ENCODE measurements at regions not wholly inside any gene's neighbourhood (a gene's known extent, or its start where the extent isn't known, plus 50 kb on each side); places are given as distances from the start of the nearest gene placed in this dataset.

DNA sequence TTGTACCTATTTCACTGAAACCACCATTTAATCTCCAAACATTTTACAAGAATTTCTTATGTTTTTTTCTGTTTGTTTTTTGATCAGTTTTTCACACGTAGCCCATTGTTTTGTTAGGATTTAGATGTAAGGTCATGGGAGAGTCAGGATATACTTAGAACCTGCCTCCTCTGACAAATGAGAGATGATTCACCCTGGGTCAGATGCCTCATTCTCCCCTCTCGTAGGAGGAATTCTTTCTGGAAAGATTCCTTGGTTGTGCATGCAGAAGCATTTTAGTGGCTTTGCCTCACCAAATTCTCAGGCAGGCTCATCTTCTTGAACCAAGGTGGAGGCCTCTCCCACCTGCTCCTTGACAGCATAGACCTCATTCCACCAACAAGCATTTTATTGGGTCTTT, 599.3 kb downstream of the SPRY1 start:
- Mint-ChIP-seq H3K9me3 (peaks cover 0 to 11% (median 2%) of the 10 kb centered on the region in 11 donors), H3K4me1 (no peaks in the 10 kb centered on the region), H3K27ac (no peak overlapping the region), H3K4me3 (no peak overlapping the region), H3K27me3 (no peaks in the 10 kb centered on the region), H3K36me3 (no peaks in the 10 kb centered on the region)
- DNase-seq (no peak), ATAC-seq (no peak)
- no peaks in the 10 kb centered on the region for H3K4me1 ChIP-seq (ENCODE audit: control insufficient read depth in 2 of 2, insufficient read depth in 2 of 2, low read length in 2 of 2)
- CTCF ChIA-PET = no interaction called here
- intact Hi-C loops (cut with micrococcal nuclease) = no loop called here
- H3K27me3 ChIP-seq (ENCODE audit: control insufficient read depth in 2 of 2, insufficient read depth in 2 of 2, low read length in 2 of 2) = no peaks in the 10 kb centered on the region
- no peak overlapping the region for H3K4me3 ChIP-seq (ENCODE audit: low read length)
- no peaks in the 10 kb centered on the region for H3K9me3 ChIP-seq (ENCODE audit: control insufficient read depth in 2 of 3, low read length in 3 of 3)
- H3K36me3 ChIP-seq (ENCODE audit: control insufficient read depth in 2 of 3, insufficient read depth in 3 of 3, low read length in 3 of 3) = no peaks in the 10 kb centered on the region
- POLR2A ChIA-PET = no interaction called here
- H3K27ac ChIP-seq (ENCODE audit: low read depth, low read length) = no peak overlapping the region

DNA sequence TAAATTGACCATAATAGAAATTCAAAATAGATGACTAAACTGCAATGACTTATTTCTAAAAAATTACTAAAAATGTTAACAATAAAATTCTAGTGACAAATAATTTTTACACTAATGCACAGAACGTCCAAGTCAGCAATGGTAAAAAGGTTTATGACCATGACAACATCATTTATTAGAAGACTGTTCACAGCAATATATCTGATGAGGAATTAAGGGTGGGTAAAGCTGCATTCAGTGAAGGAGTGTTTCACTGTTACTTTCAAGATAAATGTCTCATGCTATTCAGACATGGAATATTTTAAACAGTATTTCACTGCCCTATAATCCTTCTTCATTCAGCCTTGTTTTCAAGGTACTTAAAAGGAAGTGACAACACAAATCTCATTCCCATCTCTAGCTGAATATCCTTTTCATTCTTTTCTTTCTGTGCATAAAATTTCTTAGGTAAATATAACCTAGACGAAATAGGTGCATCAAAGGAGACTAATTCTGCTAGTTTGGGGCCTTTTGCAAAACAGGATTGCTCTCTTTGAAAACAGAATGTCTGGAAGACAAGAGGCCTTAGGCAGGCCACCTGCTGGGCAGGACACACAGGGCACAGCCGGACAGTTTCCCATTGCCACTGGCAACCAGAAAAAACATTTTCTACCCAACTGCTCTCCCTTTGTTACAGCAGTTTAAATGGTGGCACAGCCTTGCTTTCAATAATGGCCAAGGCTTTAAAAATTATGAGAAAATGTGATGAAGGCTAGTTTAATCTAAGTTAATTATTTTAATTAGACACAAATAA, 600.3 kb downstream of the SPRY1 start:
- no peaks in the 10 kb centered on the region for H3K4me1 Mint-ChIP-seq
- no peak overlapping the region for H3K27ac Mint-ChIP-seq
- H3K9me3 Mint-ChIP-seq = peaks cover 0 to 7% (median 2%) of the 10 kb centered on the region in 11 donors
- Histone ChIP-seq H3K4me3 (ENCODE audit: low read length) (no peak overlapping the region), H3K9me3 (ENCODE audit: control insufficient read depth in 2 of 3, low read length in 3 of 3) (no peaks in the 10 kb centered on the region), H3K4me1 (ENCODE audit: control insufficient read depth in 2 of 2, insufficient read depth in 2 of 2, low read length in 2 of 2) (no peaks in the 10 kb centered on the region), H3K36me3 (ENCODE audit: control insufficient read depth in 2 of 3, insufficient read depth in 3 of 3, low read length in 3 of 3) (no peaks in the 10 kb centered on the region), H3K27ac (ENCODE audit: low read depth, low read length) (no peak overlapping the region), H3K27me3 (ENCODE audit: control insufficient read depth in 2 of 2, insufficient read depth in 2 of 2, low read length in 2 of 2) (no peaks in the 10 kb centered on the region)
- ATAC-seq (no peak), DNase-seq (no peak)
- H3K4me3 Mint-ChIP-seq = no peak overlapping the region
- intact Hi-C loops (cut with micrococcal nuclease) = no loop called here
- no peaks in the 10 kb centered on the region for H3K36me3 Mint-ChIP-seq
- CTCF ChIA-PET = interaction anchor here (0.8 kb wide), 1 partner anchor 14 kb away, joined by 3 read pairs; no protein-coding TSS in a partner anchor
- POLR2A ChIA-PET = no interaction called here
- peaks cover 0 to 2% (median 0%) of the 10 kb centered on the region in 5 donors for H3K27me3 Mint-ChIP-seq

DNA sequence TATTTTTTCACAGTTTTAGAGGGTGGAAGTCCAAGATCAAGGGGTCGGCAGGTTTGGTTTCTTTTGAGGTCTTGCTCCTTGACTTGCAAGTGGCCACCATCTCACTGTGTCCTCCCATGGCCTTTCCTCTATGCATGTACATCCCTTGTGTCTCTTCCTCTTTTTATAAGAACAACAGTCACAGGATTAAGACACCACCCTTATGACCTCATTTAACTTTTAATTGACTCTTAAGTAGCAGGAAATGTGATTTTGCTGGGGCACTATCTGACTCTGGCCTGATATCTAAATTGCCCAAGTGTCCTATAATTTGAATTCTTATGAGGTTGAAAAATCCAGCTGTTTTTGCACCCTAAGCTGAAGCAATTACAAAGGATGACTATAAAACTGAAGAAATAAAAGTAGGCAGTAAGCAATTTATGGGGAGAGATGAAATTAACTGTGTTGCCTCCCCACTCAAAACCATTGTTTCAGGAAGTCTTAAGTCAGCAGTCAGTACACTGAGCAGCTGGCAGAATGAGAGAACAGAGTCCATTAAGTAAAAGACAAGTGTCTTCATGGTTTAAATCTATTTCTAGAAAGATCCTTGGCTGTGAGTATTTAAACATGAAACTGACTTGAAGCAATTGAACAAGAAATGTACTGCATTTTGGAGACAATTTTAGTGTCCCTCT, 601.3 kb downstream of the SPRY1 start:
- Histone ChIP-seq H3K36me3 (ENCODE audit: control insufficient read depth in 2 of 3, insufficient read depth in 3 of 3, low read length in 3 of 3) (no peaks in the 10 kb centered on the region), H3K9me3 (ENCODE audit: control insufficient read depth in 2 of 3, low read length in 3 of 3) (no peaks in the 10 kb centered on the region), H3K27me3 (ENCODE audit: control insufficient read depth in 2 of 2, insufficient read depth in 2 of 2, low read length in 2 of 2) (no peaks in the 10 kb centered on the region), H3K4me3 (ENCODE audit: low read length) (no peak overlapping the region), H3K4me1 (ENCODE audit: control insufficient read depth in 2 of 2, insufficient read depth in 2 of 2, low read length in 2 of 2) (no peaks in the 10 kb centered on the region), H3K27ac (ENCODE audit: low read depth, low read length) (no peak overlapping the region)
- Mint-ChIP-seq H3K4me1 (no peaks in the 10 kb centered on the region), H3K36me3 (no peaks in the 10 kb centered on the region), H3K4me3 (no peak overlapping the region), H3K27me3 (peaks cover 0 to 2% (median 0%) of the 10 kb centered on the region in 5 donors), H3K27ac (no peak overlapping the region), H3K9me3 (no peaks in the 10 kb centered on the region)
- DNase-seq (no peak), ATAC-seq (no peak)
- POLR2A ChIA-PET = no interaction called here
- CTCF ChIA-PET = no interaction called here
- intact Hi-C loops (cut with micrococcal nuclease) = no loop called here

DNA sequence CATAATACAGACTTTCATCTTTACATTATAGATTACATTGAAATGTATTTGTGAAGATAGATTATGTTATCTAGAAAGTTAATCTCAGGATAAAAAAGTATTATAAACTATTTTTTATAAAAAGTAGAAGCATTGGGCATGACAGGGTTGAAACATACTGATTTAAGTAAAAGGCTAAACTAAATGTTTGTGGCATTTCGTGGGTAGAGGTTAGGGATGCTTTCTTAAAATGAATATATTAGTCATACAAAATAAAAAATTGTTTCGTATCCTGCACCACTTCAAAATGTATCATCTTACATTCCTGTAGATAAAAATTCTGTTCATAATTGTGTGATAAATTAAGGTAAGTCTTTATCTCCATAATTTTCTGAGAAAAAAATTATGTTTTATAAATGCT, 603.6 kb downstream of the SPRY1 start:
- POLR2A ChIA-PET = no interaction called here
- Histone ChIP-seq H3K27me3 (ENCODE audit: control insufficient read depth in 2 of 2, insufficient read depth in 2 of 2, low read length in 2 of 2) (no peaks in the 10 kb centered on the region), H3K9me3 (ENCODE audit: control insufficient read depth in 2 of 3, low read length in 3 of 3) (no peaks in the 10 kb centered on the region), H3K36me3 (ENCODE audit: control insufficient read depth in 2 of 3, insufficient read depth in 3 of 3, low read length in 3 of 3) (no peaks in the 10 kb centered on the region), H3K27ac (ENCODE audit: low read depth, low read length) (no peak overlapping the region), H3K4me3 (ENCODE audit: low read length) (no peak overlapping the region), H3K4me1 (ENCODE audit: control insufficient read depth in 2 of 2, insufficient read depth in 2 of 2, low read length in 2 of 2) (no peaks in the 10 kb centered on the region)
- ATAC-seq = no peak
- Mint-ChIP-seq H3K4me3 (no peak overlapping the region), H3K27ac (no peak overlapping the region), H3K9me3 (no peaks in the 10 kb centered on the region), H3K36me3 (no peaks in the 10 kb centered on the region), H3K4me1 (no peaks in the 10 kb centered on the region), H3K27me3 (peaks cover 0 to 2% (median 0%) of the 10 kb centered on the region in 5 donors)
- CTCF ChIA-PET = no interaction called here
- DNase-seq = no peak
- intact Hi-C loops (cut with micrococcal nuclease) = no loop called here

DNA sequence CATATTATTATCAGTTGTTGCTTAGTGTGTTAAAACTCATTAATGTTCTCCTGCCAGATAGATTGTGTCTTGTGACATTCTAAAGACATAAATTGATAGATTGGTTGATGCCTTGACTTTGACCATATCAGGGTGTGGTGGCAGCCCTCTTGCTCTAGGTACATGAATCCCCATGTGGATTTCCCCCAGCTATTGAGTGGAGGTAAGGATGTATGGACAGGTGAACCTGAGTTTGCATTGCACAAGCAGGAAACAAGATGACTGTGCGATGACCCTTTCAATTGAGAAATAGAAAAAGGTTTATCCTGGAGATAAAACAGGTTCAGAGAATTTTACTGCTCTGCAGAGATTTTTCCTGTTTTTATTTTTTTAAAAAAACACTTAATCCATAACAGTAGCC, 619.2 kb downstream of the SPRY1 start:
- ChIA-PET POLR2A (no interaction called here), CTCF (no interaction called here)
- H3K4me1 ChIP-seq (ENCODE audit: control insufficient read depth in 2 of 2, insufficient read depth in 2 of 2, low read length in 2 of 2) = no peaks in the 10 kb centered on the region
- Mint-ChIP-seq H3K4me3 (no peak overlapping the region), H3K4me1 (peaks cover 0 to 22% (median 0%) of the 10 kb centered on the region in 7 donors), H3K9me3 (peaks cover 0 to 9% (median 0%) of the 10 kb centered on the region in 11 donors), H3K36me3 (peaks cover 0 to 2% (median 0%) of the 10 kb centered on the region in 5 donors), H3K27me3 (peaks cover 0 to 5% (median 0%) of the 10 kb centered on the region in 5 donors), H3K27ac (no peak overlapping the region)
- H3K27me3 ChIP-seq (ENCODE audit: control insufficient read depth in 2 of 2, insufficient read depth in 2 of 2, low read length in 2 of 2) = no peaks in the 10 kb centered on the region
- no peak overlapping the region for H3K4me3 ChIP-seq (ENCODE audit: low read length)
- no peak for ATAC-seq
- intact Hi-C loops (cut with micrococcal nuclease) = no loop called here
- H3K9me3 ChIP-seq (ENCODE audit: control insufficient read depth in 2 of 3, low read length in 3 of 3) = no peaks in the 10 kb centered on the region
- H3K27ac ChIP-seq (ENCODE audit: low read depth, low read length) = no peak overlapping the region
- H3K36me3 ChIP-seq (ENCODE audit: control insufficient read depth in 2 of 3, insufficient read depth in 3 of 3, low read length in 3 of 3) = no peaks in the 10 kb centered on the region
- no peak for DNase-seq

GRCh38 chr4:124017185-124017785, 620.7 kb downstream of the SPRY1 start:
- H3K4me3 ChIP-seq (ENCODE audit: low read length) = no peak overlapping the region
- POLR2A ChIA-PET = interaction anchor here (0.6 kb wide), 1 partner anchor 10 kb away, joined by 5 read pairs; no protein-coding TSS in a partner anchor
- H3K27ac Mint-ChIP-seq = no peak overlapping the region

More at GRCh38 chr4:124017185-124017785, 620.7 kb downstream of the SPRY1 start:
- H3K4me1 Mint-ChIP-seq = peaks cover 0 to 22% (median 0%) of the 10 kb centered on the region in 7 donors
- Histone ChIP-seq H3K27ac (ENCODE audit: low read depth, low read length) (no peak overlapping the region), H3K9me3 (ENCODE audit: control insufficient read depth in 2 of 3, low read length in 3 of 3) (no peaks in the 10 kb centered on the region), H3K4me1 (ENCODE audit: control insufficient read depth in 2 of 2, insufficient read depth in 2 of 2, low read length in 2 of 2) (no peaks in the 10 kb centered on the region), H3K36me3 (ENCODE audit: control insufficient read depth in 2 of 3, insufficient read depth in 3 of 3, low read length in 3 of 3) (no peaks in the 10 kb centered on the region), H3K27me3 (ENCODE audit: control insufficient read depth in 2 of 2, insufficient read depth in 2 of 2, low read length in 2 of 2) (no peaks in the 10 kb centered on the region)
- peaks cover 0 to 5% (median 0%) of the 10 kb centered on the region in 5 donors for H3K27me3 Mint-ChIP-seq
- H3K4me3 Mint-ChIP-seq = no peak overlapping the region
- intact Hi-C loops (cut with micrococcal nuclease) = no loop called here
- peaks cover 0 to 10% (median 0%) of the 10 kb centered on the region in 11 donors for H3K9me3 Mint-ChIP-seq
- ATAC-seq = no peak
- no peak for DNase-seq
- H3K36me3 Mint-ChIP-seq = peaks cover 0 to 3% (median 0%) of the 10 kb centered on the region in 5 donors
- CTCF ChIA-PET = no interaction called here

Data from naive thymus-derived CD4-positive, alpha-beta T cell (primary cell).